Right lobe of liver (tissue), 6 donors: ENCODE measurements at regions not wholly inside any gene's neighbourhood (a gene's known extent, or its start where the extent isn't known, plus 50 kb on each side); places are given as distances from the start of the nearest gene placed in this dataset.
"Not testable (repeated sequence)": the region's sequence is repeated elsewhere in the genome, so short reads cannot be mapped to it uniquely, and the experiment has no call there.

Experiments
- ATAC-seq, 4 donors: fragments of 200-7000 bp; cut with Tn5 transposase; one replicate each; pipeline ENCODE4 v1.9.1; 2020; ENCODE audit warnings: mild to moderate bottlenecking in 4 of 4, moderate library complexity in 4 of 4
- DNase-seq, 3 donors: peaks; one replicate each; pipeline ENCODE4 v3.0.0-alpha.2; 2020
- H3K27ac ChIP-seq, 3 donors: fragments of 200-600 bp; one replicate each; pipeline ENCODE4 v1.8.0; 2022
- H3K27me3 ChIP-seq, 2 donors: fragments of 200-600 bp; one replicate each; pipeline ENCODE4 v1.8.0; 2022
- H3K36me3 ChIP-seq, 4 donors: fragments of 200-600 bp; sonication (generic) in 1 of 4; one replicate each; pipeline versions ENCODE4 v1.5.1 to v1.8.0; 2017 to 2022; ENCODE audit warnings: control low read depth in 1 of 4
- H3K4me1 ChIP-seq, 4 donors: fragments of 200-600 bp; sonication (generic) in 1 of 4; one replicate each; pipeline versions ENCODE4 v1.5.1 to v1.8.0; 2017 to 2022; ENCODE audit warnings: control low read depth in 1 of 4
- H3K4me3 ChIP-seq, 3 donors: fragments of 200-600 bp; one replicate each; pipeline ENCODE4 v1.8.0; 2022
- H3K9me3 ChIP-seq, 4 donors: fragments of 200-600 bp; sonication (generic) in 1 of 4; one replicate each; pipeline versions ENCODE4 v1.5.1 to v1.8.0; 2017 to 2022; ENCODE audit warnings: control low read depth in 1 of 4
- POLR2A ChIP-seq: fragments of 450-650 bp; IDR thresholded peaks from one replicate; pipeline ENCODE4 v1.6.1; 2017; ENCODE audit warnings: antibody characterized with exemption, mild to moderate bottlenecking
- WGBS: methylation state at CpG from one replicate; pipeline ENCODE4 v1.1.6; 2018; ENCODE audit warnings: low coverage, low lambda C conversion rate; ENCODE audit not compliant: insufficient coverage; ENCODE audit errors: missing lambda C conversion rate; 5-methylcytosine and 5-hydroxymethylcytosine counted together
- intact Hi-C, 2 donors: fragments of 100-400 bp; cut with DNase I; formaldehyde crosslinking; loops; one replicate each; pipeline versions ENCODE4 v1.11.2 to v1.14.1; 2022
- TF ChIP-seq, protein P1 (sequence below), 4 donors: fragments of 200-600 bp in 3 of 4; fragments of 450-650 bp in 1 of 4; IDR thresholded peaks; one replicate each; pipeline versions ENCODE4 v1.5.1 to v1.8.0; 2016 to 2022; ENCODE audit warnings: antibody characterized with exemption in 4 of 4, mild to moderate bottlenecking in 2 of 4
- donor health status: DM: no; HTN: yes; CAD: no.
- donor health status: DM: no; HTN: no; CAD: no.
- donor health status: DM: no; HTN: no; CAD: no.
- donor health status: DM: no; HTN: yes; CAD: no.
- donor health status: DM: no; HTN: yes; CAD: no.

DNA sequence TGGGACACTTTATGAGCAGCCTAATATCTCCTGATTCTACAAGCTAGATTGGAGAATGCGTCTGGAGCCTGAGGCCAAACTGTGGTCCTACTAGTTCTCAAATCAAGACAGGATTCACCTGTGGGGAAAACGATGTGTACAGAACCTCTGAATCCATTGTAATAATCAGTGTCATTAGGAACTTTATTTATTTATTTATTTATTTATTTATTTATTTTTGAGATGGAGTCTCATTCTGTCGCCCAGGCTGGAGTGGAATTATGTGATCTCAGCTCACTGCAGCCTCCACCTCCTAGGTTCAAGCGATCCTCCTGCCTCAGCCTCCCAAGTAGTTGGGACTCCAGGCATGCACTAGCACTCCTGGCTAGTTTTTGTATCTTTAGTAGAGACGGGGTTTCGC is 52.6 kb upstream of the KIF26B start:
- intact Hi-C loops, ATAC-seq, H3K27me3 ChIP-seq, H3K4me3 ChIP-seq, H3K9me3 ChIP-seq, H3K36me3 ChIP-seq, H3K4me1 ChIP-seq, H3K27ac ChIP-seq: not testable (repeated sequence)
- 98% methylated on average over 4 of the region's 6 CpGs for WGBS
- DNase-seq, result peak in 1 of 3 donors; percentile 5

- peak in 1 of 3 donors; percentile 30 for DNase-seq
- 84% methylated on average over 5 of the region's 8 CpGs for WGBS
- no peak for TF ChIP-seq POLR2A
- TF ChIP-seq, protein P1, sequence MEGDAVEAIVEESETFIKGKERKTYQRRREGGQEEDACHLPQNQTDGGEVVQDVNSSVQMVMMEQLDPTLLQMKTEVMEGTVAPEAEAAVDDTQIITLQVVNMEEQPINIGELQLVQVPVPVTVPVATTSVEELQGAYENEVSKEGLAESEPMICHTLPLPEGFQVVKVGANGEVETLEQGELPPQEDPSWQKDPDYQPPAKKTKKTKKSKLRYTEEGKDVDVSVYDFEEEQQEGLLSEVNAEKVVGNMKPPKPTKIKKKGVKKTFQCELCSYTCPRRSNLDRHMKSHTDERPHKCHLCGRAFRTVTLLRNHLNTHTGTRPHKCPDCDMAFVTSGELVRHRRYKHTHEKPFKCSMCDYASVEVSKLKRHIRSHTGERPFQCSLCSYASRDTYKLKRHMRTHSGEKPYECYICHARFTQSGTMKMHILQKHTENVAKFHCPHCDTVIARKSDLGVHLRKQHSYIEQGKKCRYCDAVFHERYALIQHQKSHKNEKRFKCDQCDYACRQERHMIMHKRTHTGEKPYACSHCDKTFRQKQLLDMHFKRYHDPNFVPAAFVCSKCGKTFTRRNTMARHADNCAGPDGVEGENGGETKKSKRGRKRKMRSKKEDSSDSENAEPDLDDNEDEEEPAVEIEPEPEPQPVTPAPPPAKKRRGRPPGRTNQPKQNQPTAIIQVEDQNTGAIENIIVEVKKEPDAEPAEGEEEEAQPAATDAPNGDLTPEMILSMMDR (IDR thresholded peaks at IDR 0.05), result no peak
Measured at GRCh38 chr1:245099401-245099800, 55.4 kb upstream of the KIF26B start.

GRCh38 chr1:245098924-245099323 is 55.9 kb upstream of the KIF26B start:
- no peak for ATAC-seq
- Histone ChIP-seq H3K36me3 (no peaks in the 10 kb centered on the region), H3K4me1 (peaks cover 0 to 23% (median 0%) of the 10 kb centered on the region in 4 donors), H3K27ac (no peak overlapping the region), H3K9me3 (no peaks in the 10 kb centered on the region), H3K27me3 (no peaks in the 10 kb centered on the region), H3K4me3 (no peak overlapping the region)
- intact Hi-C loops, result no loop called here
- TF ChIP-seq POLR2A, result no peak
- TF ChIP-seq, protein P1 (IDR thresholded peaks at IDR 0.05), result no peak
- 82% methylated on average over 4 of the region's 6 CpGs for WGBS
- DNase-seq, result peak in 1 of 3 donors; percentile 12

More at GRCh38 chr1:245099401-245099800, 55.4 kb upstream of the KIF26B start:
- Histone ChIP-seq H3K9me3 (no peaks in the 10 kb centered on the region), H3K4me3 (no peak overlapping the region), H3K4me1 (peaks cover 0 to 23% (median 0%) of the 10 kb centered on the region in 4 donors), H3K27me3 (no peaks in the 10 kb centered on the region), H3K27ac (no peak overlapping the region), H3K36me3 (no peaks in the 10 kb centered on the region)
- intact Hi-C loops, result no loop called here
- ATAC-seq, result no peak

DNA sequence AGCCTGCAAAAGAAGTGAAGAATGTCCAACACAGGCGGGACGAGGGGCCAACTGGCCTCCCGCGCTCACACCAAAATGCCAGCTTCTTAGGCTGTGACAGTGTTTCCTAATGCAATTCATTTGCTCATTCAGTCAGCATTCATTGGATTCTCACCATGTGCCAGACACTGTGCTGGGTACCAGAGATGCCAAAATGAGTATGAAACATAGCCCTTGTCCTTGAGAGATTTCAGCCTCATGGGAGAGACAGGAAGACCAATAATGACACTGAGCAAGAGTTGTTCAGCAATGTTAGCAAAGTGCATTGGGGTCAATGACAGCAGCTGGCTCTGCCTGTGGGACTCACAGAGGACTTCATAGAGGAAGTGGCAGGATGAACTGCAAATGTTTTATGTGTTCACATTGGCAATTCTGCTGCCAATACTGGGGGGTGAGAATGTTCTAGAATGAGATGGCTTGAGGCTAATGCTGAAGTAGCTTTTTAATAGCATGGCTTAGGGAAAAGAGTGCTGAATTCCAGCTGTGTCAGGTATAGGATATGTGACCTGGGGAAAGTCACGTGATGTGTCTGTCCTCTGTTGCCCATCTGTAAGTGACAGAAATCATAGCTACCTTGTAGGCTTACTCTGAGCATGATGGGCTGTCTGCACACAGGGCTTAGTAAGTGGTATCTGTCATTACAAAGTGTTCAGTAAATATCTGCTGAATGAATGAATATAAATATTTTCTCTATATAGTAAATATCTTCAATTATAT is 58.3 kb upstream of the KIF26B start:
- 79% methylated on average over 5 of the region's 5 CpGs for WGBS
- Histone ChIP-seq H3K9me3 (no peaks in the 10 kb centered on the region), H3K4me3 (no peak overlapping the region), H3K27me3 (no peaks in the 10 kb centered on the region), H3K4me1 (peaks cover 0 to 23% (median 0%) of the 10 kb centered on the region in 4 donors), H3K27ac (peak overlapping the region in 1 of 3 donors; percentile 15), H3K36me3 (no peaks in the 10 kb centered on the region)
- TF ChIP-seq POLR2A, result no peak
- TF ChIP-seq, protein P1 (IDR thresholded peaks at IDR 0.05), result no peak
- intact Hi-C loops, result no loop called here
- DNase-seq (peak in 1 of 3 donors; percentile 28), ATAC-seq (peak; percentile 50 to 87 (median 82))

- Histone ChIP-seq H3K27me3 (no peaks in the 10 kb centered on the region), H3K27ac (peak overlapping the region in 1 of 3 donors; percentile 15), H3K4me1 (peaks cover 0 to 23% (median 0%) of the 10 kb centered on the region in 4 donors), H3K36me3 (no peaks in the 10 kb centered on the region), H3K4me3 (no peak overlapping the region), H3K9me3 (no peaks in the 10 kb centered on the region)
- DNase-seq (no peak), ATAC-seq (no peak)
- intact Hi-C loops, result no loop called here
- 70% methylated on average over 1 of the region's 1 CpG for WGBS
- TF ChIP-seq POLR2A, result no peak
- TF ChIP-seq, protein P1 (IDR thresholded peaks at IDR 0.05), result no peak
Measured at GRCh38 chr1:245095903-245096302, 58.9 kb upstream of the KIF26B start.
